Urinary bladder (tissue), 3 donors: ENCODE measurements at regions not wholly inside any gene's neighbourhood (a gene's known extent, or its start where the extent isn't known, plus 50 kb on each side); places are given as distances from the start of the nearest gene placed in this dataset.

ENCODE experiments used
- DNase-seq: peaks from one replicate; pipeline ENCODE4 v3.0.0-alpha.2; 2015; ENCODE audit errors: extremely low spot score
- H3K27ac ChIP-seq: one replicate; pipeline ENCODE4 v1.5.1; 2013; ENCODE audit warnings: low read depth, mild to moderate bottlenecking, moderate library complexity
- H3K36me3 ChIP-seq: one replicate; pipeline ENCODE4 v1.6.1; 2013; ENCODE audit warnings: mild to moderate bottlenecking, moderate library complexity; ENCODE audit not compliant: insufficient read depth
- H3K4me1 ChIP-seq: one replicate; pipeline ENCODE4 v1.6.1; 2013; ENCODE audit warnings: mild to moderate bottlenecking, moderate library complexity; ENCODE audit not compliant: insufficient read depth
- H3K4me3 ChIP-seq: one replicate; pipeline ENCODE4 v1.5.1; 2013; ENCODE audit warnings: low read depth, low read length
- WGBS: extraction: QIAGEN DNeasy Blood & Tissue Kit; methylation state at CpG from one replicate; pipeline ENCODE4 v1.1.7; 2013; 5-methylcytosine and 5-hydroxymethylcytosine counted together
- donor health status: healthy with polysubstance abuse.
- donor health status: healthy.

GRCh38 chr3:106172101-106172500 lies 303.3 kb upstream of the CBLB start:
- 87% methylated on average over 4 of the region's 4 CpGs for WGBS

GRCh38 chr3:106172780-106173179 lies 304.0 kb upstream of the CBLB start:
- 85% methylated on average over 1 of the region's 1 CpG for WGBS
- Histone ChIP-seq H3K27ac (no peak overlapping the region), H3K36me3 (no peaks in the 10 kb centered on the region), H3K4me3 (no peak overlapping the region), H3K4me1 (no peaks in the 10 kb centered on the region)
- DNase-seq: no peak

More at GRCh38 chr3:106172101-106172500, 303.3 kb upstream of the CBLB start:
- H3K4me1 ChIP-seq: no peaks in the 10 kb centered on the region
- no peak overlapping the region for H3K4me3 ChIP-seq
- DNase-seq: no peak
- H3K36me3 ChIP-seq: no peaks in the 10 kb centered on the region
- H3K27ac ChIP-seq: no peak overlapping the region

DNA sequence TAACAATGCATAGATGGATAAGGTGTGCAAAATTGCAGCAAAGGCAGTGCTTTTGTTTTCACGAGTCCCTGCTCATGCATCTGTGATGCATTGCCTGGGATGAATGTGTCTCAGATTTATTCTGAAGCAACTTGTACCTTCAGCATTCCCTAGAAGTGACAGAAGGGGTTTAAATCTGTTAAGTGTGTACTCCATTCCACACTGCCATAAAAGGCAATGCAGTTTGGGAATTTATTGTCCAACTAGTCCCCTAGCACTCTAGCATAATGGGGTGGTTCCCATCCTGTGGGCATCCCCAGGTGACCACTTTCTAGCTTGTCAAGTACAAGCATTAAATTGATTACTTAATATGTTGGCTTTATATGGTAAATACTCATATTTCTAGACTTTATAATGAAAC lies 306.5 kb upstream of the CBLB start:
- no peak for DNase-seq

DNA sequence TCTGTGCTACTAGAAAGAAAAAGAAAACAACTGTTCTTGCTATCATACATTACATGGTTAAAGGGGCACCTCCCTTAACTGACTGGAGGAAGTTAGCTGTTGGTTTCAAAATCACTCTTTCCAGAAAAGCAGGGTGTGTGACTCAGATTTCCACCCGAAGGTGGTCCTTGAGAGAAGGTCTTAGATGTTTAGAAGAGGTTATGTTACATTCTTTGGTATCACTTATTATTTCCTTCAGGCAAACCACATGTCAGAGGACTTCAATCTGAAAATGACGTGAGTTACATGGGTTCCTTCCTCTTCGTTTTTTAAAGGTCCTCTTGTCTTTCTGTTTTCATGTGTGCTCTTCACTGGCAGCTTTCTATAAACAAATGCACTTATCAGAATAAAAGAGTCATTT lies 307.9 kb upstream of the CBLB start:
- H3K27ac ChIP-seq: no peak overlapping the region
- no peak for DNase-seq
- no peaks in the 10 kb centered on the region for H3K36me3 ChIP-seq
- no peaks in the 10 kb centered on the region for H3K4me1 ChIP-seq
- WGBS: 26% methylated on average over 3 of the region's 3 CpGs
- H3K4me3 ChIP-seq: no peak overlapping the region

More for the DNA sequence above, 306.5 kb upstream of the CBLB start:
- no peak overlapping the region for H3K4me3 ChIP-seq
- no peaks in the 10 kb centered on the region for H3K36me3 ChIP-seq
- H3K4me1 ChIP-seq: no peaks in the 10 kb centered on the region
- WGBS: 95% methylated on average over 1 of the region's 1 CpG
- no peak overlapping the region for H3K27ac ChIP-seq

DNA sequence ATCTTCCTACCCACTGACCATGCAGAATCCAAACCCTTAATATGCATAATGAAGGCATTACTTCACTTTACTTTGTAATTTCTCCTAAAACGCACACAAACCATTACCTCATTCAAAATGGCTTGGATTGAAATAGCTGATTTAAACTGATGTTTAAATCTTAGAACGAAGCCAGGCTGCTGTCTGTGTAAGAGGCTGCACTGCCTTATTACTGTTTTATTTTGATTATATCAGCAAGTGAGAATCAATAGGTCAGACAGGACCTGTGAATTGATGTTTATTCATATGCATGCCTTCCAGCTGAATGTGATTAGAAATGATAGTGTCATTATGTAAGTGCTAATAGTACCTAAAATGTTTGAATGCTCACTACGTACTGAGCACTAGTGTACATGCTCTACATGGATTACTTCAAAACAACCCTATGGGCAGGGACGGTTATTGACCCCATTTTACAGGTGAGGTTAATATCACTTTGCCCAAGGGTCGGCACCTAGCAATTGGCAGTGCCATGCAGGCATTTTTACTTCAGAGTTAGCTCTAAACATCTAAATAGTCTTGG lies 314.2 kb upstream of the CBLB start:
- no peaks in the 10 kb centered on the region for H3K36me3 ChIP-seq
- WGBS: 85% methylated on average over 5 of the region's 5 CpGs
- H3K27ac ChIP-seq: no peak overlapping the region
- DNase-seq: no peak
- no peak overlapping the region for H3K4me3 ChIP-seq
- no peaks in the 10 kb centered on the region for H3K4me1 ChIP-seq

DNA sequence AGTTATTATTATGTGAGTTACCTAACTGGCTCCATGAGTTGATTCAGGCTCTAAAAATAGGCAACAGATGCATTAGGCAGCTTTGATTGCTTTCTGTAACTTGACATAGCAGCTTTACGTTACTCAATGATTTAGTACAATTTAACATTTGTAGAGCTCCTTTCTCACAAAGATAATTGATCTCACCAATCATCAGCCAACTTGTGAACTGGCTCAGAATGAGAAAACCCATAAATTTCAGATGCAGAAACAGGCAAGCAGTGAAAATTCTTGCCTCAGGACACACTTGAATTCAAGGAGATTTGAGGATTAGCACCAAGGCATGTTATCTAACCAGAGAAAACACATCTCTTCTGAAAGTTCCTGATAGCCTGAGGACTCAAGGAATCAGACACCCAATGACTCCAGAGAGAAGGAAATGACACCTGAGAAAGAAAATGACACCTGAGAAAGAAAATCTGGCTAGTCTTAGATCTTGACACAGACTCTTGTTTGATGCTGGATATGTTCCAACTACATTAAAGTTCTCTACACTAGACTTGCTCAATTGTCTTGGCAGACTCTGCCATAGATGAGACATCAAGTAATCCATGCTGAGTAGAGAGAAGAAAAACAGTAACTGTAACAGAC lies 315.1 kb upstream of the CBLB start:
- Histone ChIP-seq H3K27ac (no peak overlapping the region), H3K4me1 (no peaks in the 10 kb centered on the region), H3K36me3 (no peaks in the 10 kb centered on the region), H3K4me3 (no peak overlapping the region)
- WGBS: 73% methylated on average over 1 of the region's 1 CpG
- no peak for DNase-seq

GRCh38 chr3:106184540-106185457 lies 316.0 kb upstream of the CBLB start:
- Histone ChIP-seq H3K4me3 (no peak overlapping the region), H3K4me1 (no peaks in the 10 kb centered on the region), H3K27ac (no peak overlapping the region), H3K36me3 (no peaks in the 10 kb centered on the region)
- DNase-seq: no peak
- WGBS: 89% methylated on average over 4 of the region's 4 CpGs

DNA sequence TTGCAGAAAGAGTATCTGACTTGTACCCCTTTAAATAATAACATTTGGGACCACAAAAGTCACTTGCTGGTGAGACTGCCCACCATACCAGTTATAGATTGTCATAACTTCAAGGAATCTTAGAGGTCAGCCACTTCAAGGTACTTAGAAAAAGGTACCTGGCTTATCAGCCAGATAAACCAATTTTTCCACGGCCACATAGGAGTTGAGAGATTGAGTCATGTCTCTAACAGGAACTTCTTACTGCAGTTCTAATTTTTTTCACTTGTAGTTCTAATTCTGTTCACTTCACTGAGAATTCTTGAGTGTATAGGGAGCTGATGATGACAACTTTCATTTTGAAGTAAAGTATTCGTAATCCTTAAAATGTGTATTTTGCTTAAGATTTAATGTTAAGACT lies 317.1 kb upstream of the CBLB start:
- 93% methylated on average over 2 of the region's 2 CpGs for WGBS
- Histone ChIP-seq H3K36me3 (no peaks in the 10 kb centered on the region), H3K4me1 (no peaks in the 10 kb centered on the region), H3K27ac (no peak overlapping the region), H3K4me3 (no peak overlapping the region)
- no peak for DNase-seq

DNA sequence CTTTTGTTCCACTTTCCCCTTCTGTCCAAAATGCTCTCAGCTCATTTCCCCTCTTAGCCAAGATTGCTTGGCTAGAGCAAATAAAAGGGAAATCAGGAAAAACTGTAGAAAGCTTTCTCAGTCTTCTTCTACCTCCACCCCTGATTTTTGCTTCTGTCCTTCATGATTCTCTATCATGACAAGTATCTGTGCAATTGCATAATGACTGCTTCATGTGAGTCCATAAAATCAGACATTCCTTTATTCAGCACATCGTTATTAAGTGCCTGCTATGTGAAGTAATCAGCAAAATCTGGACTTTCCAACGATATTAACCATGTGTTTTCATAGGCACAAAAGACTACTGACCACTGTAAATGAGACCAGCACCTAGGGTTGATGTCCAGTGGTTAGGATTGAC lies 321.5 kb upstream of the CBLB start:
- no peaks in the 10 kb centered on the region for H3K36me3 ChIP-seq
- H3K27ac ChIP-seq: no peak overlapping the region
- WGBS: 52% methylated on average over 2 of the region's 2 CpGs
- no peak overlapping the region for H3K4me3 ChIP-seq
- no peaks in the 10 kb centered on the region for H3K4me1 ChIP-seq
- DNase-seq: no peak

GRCh38 chr3:106191211-106191610 lies 322.4 kb upstream of the CBLB start:
- Histone ChIP-seq H3K4me3 (no peak overlapping the region), H3K4me1 (no peaks in the 10 kb centered on the region), H3K27ac (no peak overlapping the region), H3K36me3 (no peaks in the 10 kb centered on the region)
- DNase-seq: no peak
- 95% methylated on average over 1 of the region's 1 CpG for WGBS

- DNase-seq: no peak
- 96% methylated on average over 3 of the region's 3 CpGs for WGBS
- no peaks in the 10 kb centered on the region for H3K36me3 ChIP-seq
- no peak overlapping the region for H3K4me3 ChIP-seq
- H3K27ac ChIP-seq: no peak overlapping the region
- H3K4me1 ChIP-seq: no peaks in the 10 kb centered on the region
Observed at GRCh38 chr3:106191913-106192312, 323.1 kb upstream of the CBLB start.

DNA sequence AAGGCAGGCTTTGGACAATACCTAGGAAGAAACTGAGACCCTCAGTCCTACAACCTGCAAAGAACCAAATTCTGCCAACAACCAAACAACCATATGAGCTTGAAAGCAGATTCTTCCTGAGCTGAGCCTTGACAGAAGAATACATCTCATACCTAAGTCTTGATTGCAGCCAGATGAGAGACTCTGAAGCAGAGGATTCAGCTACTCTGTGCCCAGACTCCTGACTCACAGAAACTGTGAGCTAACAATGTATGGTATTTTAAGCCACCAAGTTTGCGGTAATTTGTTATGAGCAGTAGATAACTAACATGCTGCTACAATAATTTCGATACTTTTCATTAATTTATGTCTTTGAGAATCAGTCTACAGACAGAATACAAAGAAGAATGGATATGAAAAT lies 325.1 kb upstream of the CBLB start:
- Histone ChIP-seq H3K27ac (no peak overlapping the region), H3K4me1 (no peaks in the 10 kb centered on the region), H3K36me3 (no peaks in the 10 kb centered on the region), H3K4me3 (no peak overlapping the region)
- 89% methylated on average over 2 of the region's 2 CpGs for WGBS
- DNase-seq: no peak

DNA sequence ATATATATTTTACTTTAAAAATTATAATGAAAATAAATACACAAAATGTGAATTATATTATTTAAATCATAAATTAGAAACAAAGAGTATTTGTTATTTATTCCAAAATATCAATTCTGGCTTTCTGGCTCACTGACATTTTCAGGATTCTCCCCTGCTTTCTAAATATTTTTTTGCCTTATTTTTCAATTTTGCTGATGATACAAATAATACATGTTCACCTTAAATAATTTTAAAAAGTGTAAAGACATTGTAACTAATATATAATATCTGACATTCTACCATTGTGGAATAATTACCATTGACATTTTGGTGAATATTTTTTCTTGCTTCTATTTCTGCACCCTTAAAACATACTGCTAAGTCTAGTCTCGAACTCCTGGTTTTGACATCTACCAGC lies 325.9 kb upstream of the CBLB start:
- no peaks in the 10 kb centered on the region for H3K36me3 ChIP-seq
- DNase-seq: no peak
- no peak overlapping the region for H3K27ac ChIP-seq
- WGBS: 94% methylated on average over 1 of the region's 1 CpG
- H3K4me3 ChIP-seq: no peak overlapping the region
- H3K4me1 ChIP-seq: no peaks in the 10 kb centered on the region
